ENCODE measurements at regions not wholly inside any gene's neighbourhood (a gene's known extent, or its start where the extent isn't known, plus 50 kb on each side); places are given as distances from the start of the nearest gene placed in this dataset.

DNA sequence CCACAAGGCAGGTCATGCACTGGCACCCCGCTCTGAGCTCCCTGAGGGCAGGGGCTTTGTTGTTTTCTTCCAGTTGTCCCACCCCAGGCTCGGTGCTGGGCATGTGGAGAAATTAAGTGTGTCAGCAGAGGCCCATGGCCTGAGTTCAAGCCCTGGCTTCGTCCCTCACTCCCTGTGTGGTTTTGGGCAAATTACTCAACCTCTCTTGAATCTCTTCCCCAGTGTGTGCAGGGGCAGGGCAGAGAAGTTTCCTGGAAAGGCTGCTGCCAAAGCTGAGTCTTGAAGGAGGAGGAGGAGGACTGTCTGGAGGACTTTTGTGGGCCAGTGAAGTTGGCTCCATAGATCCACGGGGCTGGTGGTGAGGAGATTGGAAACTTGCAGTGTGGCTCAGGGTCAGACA is 138.1 kb upstream of the E2F8 start:
- TF ChIP-seq CTCF (IDR thresholded peaks at IDR 0.05; ENCODE audit: control extremely low read depth in 1 of 3, insufficient read depth in 1 of 3, low read depth in 1 of 3, low read length in 3 of 3), result no peak
- TF ChIP-seq JUN (IDR thresholded peaks at IDR 0.05; ENCODE audit: low read depth, low read length), result no peak
- TF ChIP-seq EZH2 (IDR thresholded peaks at IDR 0.05; ENCODE audit: low read depth, low read length, severe bottlenecking), result no peak
- no peak for TF ChIP-seq PHF8 (conservative IDR thresholded peaks at IDR 0.05; ENCODE audit: low read depth, low read length)
